ENCODE measurements at regions not wholly inside any gene's neighbourhood (a gene's known extent, or its start where the extent isn't known, plus 50 kb on each side); places are given as distances from the start of the nearest gene placed in this dataset.

- no peaks in the 10 kb centered on the region for H3K36me3 Mint-ChIP-seq
- H3K9me3 Mint-ChIP-seq = peaks cover 8% of the 10 kb centered on the region
- no peak overlapping the region for H3K27ac Mint-ChIP-seq
- DNase-seq (ENCODE audit: low spot score in 2 of 2) (no peak), ATAC-seq (ENCODE audit: low read depth) (no peak)
- H3K27me3 Mint-ChIP-seq = no peaks in the 10 kb centered on the region
- no peak overlapping the region for H3K4me3 Mint-ChIP-seq
- H3K4me1 Mint-ChIP-seq = no peaks in the 10 kb centered on the region
Measured at GRCh38 chr14:98896449-98896848, 375.5 kb downstream of the BCL11B start.

GRCh38 chr14:98897605-98898309 is 374.2 kb downstream of the BCL11B start:
- Mint-ChIP-seq H3K4me3 (no peak overlapping the region), H3K36me3 (no peaks in the 10 kb centered on the region), H3K27ac (no peak overlapping the region), H3K4me1 (no peaks in the 10 kb centered on the region), H3K9me3 (peaks cover 10% of the 10 kb centered on the region), H3K27me3 (no peaks in the 10 kb centered on the region)
- ATAC-seq (ENCODE audit: low read depth) = no peak
- DNase-seq (ENCODE audit: low spot score in 2 of 2) = no peak

GRCh38 chr14:98899441-98899840 is 372.6 kb downstream of the BCL11B start:
- Mint-ChIP-seq H3K27ac (no peak overlapping the region), H3K4me1 (no peaks in the 10 kb centered on the region), H3K4me3 (no peak overlapping the region), H3K9me3 (peaks cover 12% of the 10 kb centered on the region), H3K27me3 (no peaks in the 10 kb centered on the region), H3K36me3 (no peaks in the 10 kb centered on the region)
- DNase-seq (ENCODE audit: low spot score in 2 of 2) (no peak), ATAC-seq (ENCODE audit: low read depth) (no peak)

GRCh38 chr14:98900236-98900635 is 371.8 kb downstream of the BCL11B start:
- no peaks in the 10 kb centered on the region for H3K36me3 Mint-ChIP-seq
- DNase-seq (ENCODE audit: low spot score in 2 of 2) = no peak

GRCh38 chr14:98900798-98901197 is 371.2 kb downstream of the BCL11B start:
- Mint-ChIP-seq H3K36me3 (no peaks in the 10 kb centered on the region), H3K27ac (no peak overlapping the region), H3K27me3 (no peaks in the 10 kb centered on the region), H3K4me1 (no peaks in the 10 kb centered on the region), H3K9me3 (peaks cover 12% of the 10 kb centered on the region), H3K4me3 (no peak overlapping the region)
- DNase-seq (ENCODE audit: low spot score in 2 of 2) (no peak), ATAC-seq (ENCODE audit: low read depth) (no peak)

More at GRCh38 chr14:98900236-98900635, 371.8 kb downstream of the BCL11B start:
- ATAC-seq (ENCODE audit: low read depth) = no peak
- H3K4me1 Mint-ChIP-seq = no peaks in the 10 kb centered on the region
- no peaks in the 10 kb centered on the region for H3K27me3 Mint-ChIP-seq
- H3K9me3 Mint-ChIP-seq = peaks cover 12% of the 10 kb centered on the region
- H3K27ac Mint-ChIP-seq = no peak overlapping the region
- no peak overlapping the region for H3K4me3 Mint-ChIP-seq

- H3K4me1 Mint-ChIP-seq = no peaks in the 10 kb centered on the region
Measured at GRCh38 chr14:98901511-98902205, 370.3 kb downstream of the BCL11B start.

GRCh38 chr14:98903371-98903770 is 368.6 kb downstream of the BCL11B start:
- Mint-ChIP-seq H3K4me1 (no peaks in the 10 kb centered on the region), H3K4me3 (no peak overlapping the region), H3K36me3 (no peaks in the 10 kb centered on the region), H3K27ac (no peak overlapping the region), H3K27me3 (no peaks in the 10 kb centered on the region), H3K9me3 (peaks cover 7% of the 10 kb centered on the region)
- no peak for DNase-seq (ENCODE audit: low spot score in 2 of 2)
- no peak for ATAC-seq (ENCODE audit: low read depth)

More at GRCh38 chr14:98901511-98902205, 370.3 kb downstream of the BCL11B start:
- no peaks in the 10 kb centered on the region for H3K27me3 Mint-ChIP-seq
- H3K27ac Mint-ChIP-seq = no peak overlapping the region
- ATAC-seq (ENCODE audit: low read depth) (no peak), DNase-seq (ENCODE audit: low spot score in 2 of 2) (no peak)
- no peaks in the 10 kb centered on the region for H3K36me3 Mint-ChIP-seq
- no peak overlapping the region for H3K4me3 Mint-ChIP-seq
- H3K9me3 Mint-ChIP-seq = peaks cover 12% of the 10 kb centered on the region

GRCh38 chr14:98904677-98905076 is 367.3 kb downstream of the BCL11B start:
- peaks cover 7% of the 10 kb centered on the region for H3K9me3 Mint-ChIP-seq
- H3K36me3 Mint-ChIP-seq = no peaks in the 10 kb centered on the region
- ATAC-seq (ENCODE audit: low read depth) (no peak), DNase-seq (ENCODE audit: low spot score in 2 of 2) (no peak)
- H3K27me3 Mint-ChIP-seq = no peaks in the 10 kb centered on the region
- H3K4me3 Mint-ChIP-seq = no peak overlapping the region
- no peaks in the 10 kb centered on the region for H3K4me1 Mint-ChIP-seq
- H3K27ac Mint-ChIP-seq = no peak overlapping the region

- Mint-ChIP-seq H3K27me3 (no peaks in the 10 kb centered on the region), H3K4me3 (no peak overlapping the region), H3K27ac (no peak overlapping the region), H3K4me1 (no peaks in the 10 kb centered on the region), H3K36me3 (no peaks in the 10 kb centered on the region), H3K9me3 (peaks cover 8% of the 10 kb centered on the region)
- ATAC-seq (ENCODE audit: low read depth) (no peak), DNase-seq (ENCODE audit: low spot score in 2 of 2) (no peak)
Measured at GRCh38 chr14:98906123-98906995, 365.6 kb downstream of the BCL11B start.

- DNase-seq (ENCODE audit: low spot score in 2 of 2) (no peak), ATAC-seq (ENCODE audit: low read depth) (no peak)
- H3K4me1 Mint-ChIP-seq = no peaks in the 10 kb centered on the region
- H3K27me3 Mint-ChIP-seq = no peaks in the 10 kb centered on the region
- peaks cover 6% of the 10 kb centered on the region for H3K9me3 Mint-ChIP-seq
- H3K36me3 Mint-ChIP-seq = no peaks in the 10 kb centered on the region
- no peak overlapping the region for H3K4me3 Mint-ChIP-seq
- H3K27ac Mint-ChIP-seq = no peak overlapping the region
Measured at GRCh38 chr14:98907271-98907670, 364.7 kb downstream of the BCL11B start.

- Mint-ChIP-seq H3K27me3 (no peaks in the 10 kb centered on the region), H3K4me3 (no peak overlapping the region), H3K27ac (no peak overlapping the region), H3K36me3 (no peaks in the 10 kb centered on the region), H3K9me3 (peaks cover 6% of the 10 kb centered on the region), H3K4me1 (no peaks in the 10 kb centered on the region)
- DNase-seq (ENCODE audit: low spot score in 2 of 2) = no peak
- no peak for ATAC-seq (ENCODE audit: low read depth)
Measured at GRCh38 chr14:98908050-98908449, 363.9 kb downstream of the BCL11B start.

GRCh38 chr14:98909251-98909944 is 362.6 kb downstream of the BCL11B start:
- Mint-ChIP-seq H3K36me3 (no peaks in the 10 kb centered on the region), H3K9me3 (peaks cover 3% of the 10 kb centered on the region), H3K4me1 (no peaks in the 10 kb centered on the region), H3K4me3 (no peak overlapping the region), H3K27ac (no peak overlapping the region), H3K27me3 (no peaks in the 10 kb centered on the region)
- ATAC-seq (ENCODE audit: low read depth) (no peak), DNase-seq (ENCODE audit: low spot score in 2 of 2) (no peak)

GRCh38 chr14:98910061-98910460 is 361.9 kb downstream of the BCL11B start:
- Mint-ChIP-seq H3K9me3 (peaks cover 3% of the 10 kb centered on the region), H3K36me3 (no peaks in the 10 kb centered on the region), H3K27ac (no peak overlapping the region), H3K4me3 (no peak overlapping the region), H3K27me3 (no peaks in the 10 kb centered on the region), H3K4me1 (no peaks in the 10 kb centered on the region)
- DNase-seq (ENCODE audit: low spot score in 2 of 2) = no peak
- no peak for ATAC-seq (ENCODE audit: low read depth)

GRCh38 chr14:98912655-98913054 is 359.3 kb downstream of the BCL11B start:
- Mint-ChIP-seq H3K4me3 (no peak overlapping the region), H3K4me1 (no peaks in the 10 kb centered on the region), H3K36me3 (no peaks in the 10 kb centered on the region), H3K9me3 (peaks cover 5% of the 10 kb centered on the region), H3K27ac (no peak overlapping the region), H3K27me3 (no peaks in the 10 kb centered on the region)
- no peak for DNase-seq (ENCODE audit: low spot score in 2 of 2)
- no peak for ATAC-seq (ENCODE audit: low read depth)
